NCI-H2029 (cell line): ENCODE measurements at regions not wholly inside any gene's neighbourhood (a gene's known extent, or its start where the extent isn't known, plus 50 kb on each side); places are given as distances from the start of the nearest gene placed in this dataset.

ENCODE experiments used
- DNase-seq: peaks from one replicate; lab custom pipeline; 2025; lab: John Stamatoyannopoulos, UW

GRCh38 chr1:2934156-2934540 is 87.1 kb upstream of the ACTRT2 start:
- no peak for DNase-seq

GRCh38 chr1:2934642-2935081 is 86.6 kb upstream of the ACTRT2 start:
- DNase-seq: no peak

GRCh38 chr1:2935184-2935583 is 86.1 kb upstream of the ACTRT2 start:
- DNase-seq: no peak

GRCh38 chr1:2935751-2936390 is 85.4 kb upstream of the ACTRT2 start:
- DNase-seq: no peak

GRCh38 chr1:2936559-2937515 is 84.4 kb upstream of the ACTRT2 start:
- DNase-seq: no peak

GRCh38 chr1:2937805-2938204 is 83.5 kb upstream of the ACTRT2 start:
- no peak for DNase-seq

- no peak for DNase-seq
These were observed 82.2 kb upstream of the ACTRT2 start for GRCh38 chr1:2939041-2939552.

- DNase-seq: no peak
These were observed 81.1 kb upstream of the ACTRT2 start for GRCh38 chr1:2940178-2940577.

- no peak for DNase-seq
These were observed 80.2 kb upstream of the ACTRT2 start for GRCh38 chr1:2941040-2941439.

- no peak for DNase-seq
These were observed 79.4 kb upstream of the ACTRT2 start for GRCh38 chr1:2941907-2942306.

GRCh38 chr1:2942410-2942809 is 78.9 kb upstream of the ACTRT2 start:
- DNase-seq: no peak

- no peak for DNase-seq
These were observed 77.5 kb upstream of the ACTRT2 start for GRCh38 chr1:2943686-2944260.

- DNase-seq: no peak
These were observed 76.6 kb upstream of the ACTRT2 start for GRCh38 chr1:2944705-2945104.

GRCh38 chr1:2945821-2946231 is 75.4 kb upstream of the ACTRT2 start:
- no peak for DNase-seq

GRCh38 chr1:2946291-2946690 is 75.0 kb upstream of the ACTRT2 start:
- DNase-seq: no peak

- DNase-seq: no peak
These were observed 74.1 kb upstream of the ACTRT2 start for GRCh38 chr1:2946999-2947690.

GRCh38 chr1:2948001-2948750 is 73.1 kb upstream of the ACTRT2 start:
- DNase-seq: no peak

- DNase-seq: no peak
These were observed 72.3 kb upstream of the ACTRT2 start for GRCh38 chr1:2948751-2949680.

GRCh38 chr1:2949966-2950925 is 71.0 kb upstream of the ACTRT2 start:
- no peak for DNase-seq
